GM12878 (cell line): ENCODE measurements at regions not wholly inside any gene's neighbourhood (a gene's known extent, or its start where the extent isn't known, plus 50 kb on each side); places are given as distances from the start of the nearest gene placed in this dataset.

Experiments used
- ATAC-seq: fragments of 200-7000 bp; cut with Tn5 transposase; 3 replicates; pipeline ENCODE4 v1.9.1; 2020; ENCODE audit warnings: mild to moderate bottlenecking, moderate library complexity
- BruUV-seq: library from RNA; stranded (reverse); fragments of 400-500 nt; replicated peaks from 2 replicates; lab custom pipeline; 2021; lab: Mats Ljungman, UMichigan
- CTCF ChIA-PET: fragments of 300-600 bp; sonication (Branson Sonifier 250); formaldehyde crosslinking; extraction: SDS; loops from one replicate; lab custom pipeline; 2021; ENCODE audit warnings: inconsistent platforms; lab: Yijun Ruan, JAX
- POLR2A ChIA-PET: fragments of 350-600 bp; formaldehyde crosslinking; extraction: SDS; loops from one replicate; lab custom pipeline; 2021; ENCODE audit warnings: inconsistent platforms; lab: Charles Lee
- RAD21 ChIA-PET: fragments of 300-600 bp; sonication (Branson Sonifier 250); formaldehyde crosslinking; loops from one replicate; lab custom pipeline; 2023; ENCODE audit warnings: antibody characterized with exemption; ENCODE audit not compliant: unreplicated experiment; lab: Charles Lee
- SMC1A ChIA-PET: fragments of 300-600 bp; sonication (Branson Sonifier 250); formaldehyde crosslinking; loops from one replicate; lab custom pipeline; 2023; ENCODE audit not compliant: unreplicated experiment, uncharacterized antibody; lab: Charles Lee
- DNase-seq: peaks from one replicate; pipeline ENCODE4 v3.0.0-alpha.2; 2011; ENCODE audit warnings: low read depth, low spot score
- FAIRE-seq: peaks from 3 replicates; lab custom pipeline; 2011; peaks lifted over from hg19 to GRCh38; lab: Jason Lieb, UNC
- H2AFZ ChIP-seq: 2 replicates; pipeline ENCODE4 v1.6.0; 2011; ENCODE audit warnings: low read depth, low read length, control low read depth; ENCODE audit not compliant: control insufficient read depth
- H3K27ac ChIP-seq: 2 replicates; pipeline ENCODE4 v1.5.1; 2011; ENCODE audit warnings: control low read depth; ENCODE audit not compliant: control insufficient read depth, insufficient read depth
- H3K27me3 ChIP-seq, 2 experiments: replicated peaks in 1 of 2; 2 replicates each; pipeline versions ENCODE4 v1.6.0 to v1.6.1; 2011; ENCODE audit warnings: low read length in 1 of 2; ENCODE audit not compliant: control insufficient read depth in 2 of 2, insufficient read depth in 2 of 2
- H3K36me3 ChIP-seq, 2 experiments: 2 replicates each; pipeline ENCODE4 v1.5.1; 2011; ENCODE audit warnings: low read length in 1 of 2; ENCODE audit not compliant: control insufficient read depth in 2 of 2, insufficient read depth in 2 of 2
- H3K4me1 ChIP-seq: 2 replicates; pipeline ENCODE4 v1.6.1; 2011; ENCODE audit warnings: mild to moderate bottlenecking, low read length, moderate library complexity, mixed read lengths; ENCODE audit not compliant: control insufficient read depth, insufficient read depth
- H3K4me2 ChIP-seq: 2 replicates; pipeline ENCODE4 v1.6.0; 2011; ENCODE audit warnings: control low read depth; ENCODE audit not compliant: control insufficient read depth, insufficient read depth
- H3K4me3 ChIP-seq: fragments of 200-600 bp; sonication (generic); 2 replicates; pipeline ENCODE4 v1.5.1; 2016
- H3K79me2 ChIP-seq: 2 replicates; pipeline ENCODE4 v1.6.0; 2011; ENCODE audit warnings: low read length; ENCODE audit not compliant: control insufficient read depth, insufficient read depth
- H3K9ac ChIP-seq: 2 replicates; pipeline ENCODE4 v1.8.0; 2011; ENCODE audit warnings: low read length, control low read depth, mixed read lengths; ENCODE audit not compliant: control insufficient read depth, insufficient read depth
- H3K9me3 ChIP-seq: replicated peaks from 3 replicates; pipeline ENCODE4 v1.5.1; 2011; ENCODE audit warnings: mild to moderate bottlenecking, low read length; ENCODE audit not compliant: control insufficient read depth, insufficient read depth
- H4K20me1 ChIP-seq: 2 replicates; pipeline ENCODE4 v1.6.0; 2011; ENCODE audit not compliant: control insufficient read depth, insufficient read depth
- BCL11A ChIP-seq: IDR thresholded peaks from 2 replicates; pipeline ENCODE4 v1.6.1; 2011; ENCODE audit warnings: low read depth, low read length
- BHLHE40 ChIP-seq, 2 experiments: fragments of 450-650 bp in 1 of 2; IDR thresholded peaks; 2 replicates each; pipeline ENCODE4 v1.6.1; 2011 to 2017; ENCODE audit warnings: low read depth in 2 of 2, borderline replicate concordance in 1 of 2, improper control_type of control experiment in 1 of 2, low read length in 1 of 2, mild to moderate bottlenecking in 1 of 2
- CEBPB ChIP-seq, 2 experiments: fragments of 150-350 bp in 1 of 2; IDR thresholded peaks; 2 replicates each; pipeline ENCODE4 v1.6.1; 2012 to 2014; ENCODE audit warnings: low read depth in 2 of 2, low read length in 2 of 2, borderline replicate concordance in 1 of 2, inconsistent platforms in 1 of 2
- EED ChIP-seq: sonication (generic); IDR thresholded peaks from 2 replicates; pipeline ENCODE4 v1.6.1; 2016; ENCODE audit warnings: antibody characterized with exemption, low read depth
- FOXK2 ChIP-seq: fragments of 450-650 bp; IDR thresholded peaks from 2 replicates; pipeline ENCODE4 v1.6.1; 2017; ENCODE audit warnings: mild to moderate bottlenecking, moderate library complexity
- GATAD2B ChIP-seq: fragments of 450-650 bp; conservative IDR thresholded peaks from 2 replicates; pipeline ENCODE4 v1.6.1; 2017; ENCODE audit warnings: low read depth, mild to moderate bottlenecking, moderate library complexity
- IKZF1 ChIP-seq: fragments of 450-650 bp; conservative IDR thresholded peaks from 2 replicates; pipeline ENCODE4 v1.6.1; 2017; ENCODE audit warnings: antibody characterized with exemption, mild to moderate bottlenecking
- KAT2A ChIP-seq: conservative IDR thresholded peaks from 2 replicates; pipeline ENCODE4 v1.6.1; 2011; ENCODE audit warnings: low read depth, low read length; ENCODE audit not compliant: control insufficient read depth
- KLF5 ChIP-seq: fragments of 450-650 bp; IDR thresholded peaks from 2 replicates; pipeline ENCODE4 v1.6.1; 2014; ENCODE audit warnings: mild to moderate bottlenecking; ENCODE audit not compliant: partially characterized antibody
- NR2F1 ChIP-seq: fragments of 450-650 bp; conservative IDR thresholded peaks from 2 replicates; pipeline ENCODE4 v1.6.1; 2017; ENCODE audit warnings: mild to moderate bottlenecking
- SMAD1 ChIP-seq: fragments of 450-650 bp; IDR thresholded peaks from 2 replicates; pipeline ENCODE4 v1.6.1; 2018; ENCODE audit warnings: mild to moderate bottlenecking, low read depth; ENCODE audit not compliant: partially characterized antibody
- SMARCA5 ChIP-seq: fragments of 450-650 bp; IDR thresholded peaks from 2 replicates; pipeline ENCODE4 v1.6.1; 2017; ENCODE audit warnings: mild to moderate bottlenecking
- SPI1 ChIP-seq: IDR thresholded peaks from 2 replicates; pipeline ENCODE4 v1.6.1; 2011; ENCODE audit warnings: low read depth, mild to moderate bottlenecking, low read length, moderate library complexity, borderline replicate concordance; ENCODE audit not compliant: insufficient read depth
- TARDBP ChIP-seq: IDR thresholded peaks from 2 replicates; pipeline ENCODE4 v1.6.1; 2016; ENCODE audit warnings: borderline replicate concordance
- YY1 ChIP-seq: IDR thresholded peaks from 2 replicates; pipeline ENCODE4 v1.6.1; 2011; ENCODE audit warnings: low read depth, mild to moderate bottlenecking, low read length
- WGBS: methylation state at CpG from one replicate; pipeline ENCODE4 v1.1.6; 2016; ENCODE audit warnings: low lambda C conversion rate; ENCODE audit not compliant: insufficient replicate concordance, insufficient coverage; ENCODE audit errors: missing lambda C conversion rate; 5-methylcytosine and 5-hydroxymethylcytosine counted together
- in situ Hi-C: fragments of 300-500 bp; cut with MboI; formaldehyde crosslinking; loops from 9 replicates; pipeline ENCODE4 v1.14.3; 2018; ENCODE audit warnings: mixed read lengths
- intact Hi-C: fragments of 100-400 bp; cut with micrococcal nuclease; formaldehyde crosslinking; loops from one replicate; pipeline ENCODE4 v1.14.2; 2022; ENCODE audit not compliant: unreplicated experiment
- TF ChIP-seq, protein P1 (sequence below): IDR thresholded peaks from 2 replicates; pipeline ENCODE4 v1.6.1; 2011; ENCODE audit warnings: borderline replicate concordance, low read depth, mild to moderate bottlenecking, moderate library complexity, low read length; ENCODE audit not compliant: insufficient read depth, poor library complexity, severe bottlenecking

- no peak for TF ChIP-seq KAT2A
- TF ChIP-seq YY1 = 0 out of 2 replicates have a peak, but pooled peaks have one; percentile 18
- peak; percentile 79 for TF ChIP-seq IKZF1
- TF ChIP-seq GATAD2B = 0 out of 2 replicates have a peak, but pooled peaks have one; percentile 61
- no peak for TF ChIP-seq SMARCA5
- 0 out of 2 replicates have a peak, but pooled peaks have one; percentile 35 for TF ChIP-seq NR2F1
- peak in 1 of 2 experiments; percentile 54; a peak in 2 of 4 replicates for TF ChIP-seq BHLHE40 (IDR thresholded peaks at IDR 0.05; ENCODE audit: borderline replicate concordance in 1 of 2, low read depth in 2 of 2, low read length in 1 of 2)
- TF ChIP-seq EED = peak; percentile 82
- TF ChIP-seq, all 136 proteins: peak for 18
Measured at GRCh38 chr21:41648591-41649031, 118.2 kb downstream of the RIPK4 start (continued).

- H3K4me1 ChIP-seq = no peaks in the 10 kb centered on the region
- H3K9me3 ChIP-seq = no peaks in the 10 kb centered on the region
- no peaks in the 10 kb centered on the region for H4K20me1 ChIP-seq
- SMC1A ChIA-PET = interaction anchor here (0.7 to 2.1 kb wide), 5 partner anchors 10 to 194 kb away, joined by 3 to 7 read pairs (median 4); no protein-coding TSS in a partner anchor
- RAD21 ChIA-PET = interaction anchor here (1.0 to 3.8 kb wide), 4 partner anchors 17 to 120 kb away, joined by 3 to 22 read pairs (median 5); no protein-coding TSS in a partner anchor
- no peak overlapping the region for H3K4me2 ChIP-seq
- no peak overlapping the region for H2AFZ ChIP-seq
- CTCF ChIA-PET = interaction anchor here (0.7 to 1.7 kb wide), 3 partner anchors 10 to 365 kb away, joined by 3 to 5 read pairs (median 3); no protein-coding TSS in a partner anchor
- POLR2A ChIA-PET = no interaction called here
- ATAC-seq (no peak; the same call in 2 of the 3 replicates), FAIRE-seq (no peak), DNase-seq (no peak)
- no TSS peak for BruUV-seq
- no peak for TF ChIP-seq FOXK2
- TF ChIP-seq, protein P1, sequence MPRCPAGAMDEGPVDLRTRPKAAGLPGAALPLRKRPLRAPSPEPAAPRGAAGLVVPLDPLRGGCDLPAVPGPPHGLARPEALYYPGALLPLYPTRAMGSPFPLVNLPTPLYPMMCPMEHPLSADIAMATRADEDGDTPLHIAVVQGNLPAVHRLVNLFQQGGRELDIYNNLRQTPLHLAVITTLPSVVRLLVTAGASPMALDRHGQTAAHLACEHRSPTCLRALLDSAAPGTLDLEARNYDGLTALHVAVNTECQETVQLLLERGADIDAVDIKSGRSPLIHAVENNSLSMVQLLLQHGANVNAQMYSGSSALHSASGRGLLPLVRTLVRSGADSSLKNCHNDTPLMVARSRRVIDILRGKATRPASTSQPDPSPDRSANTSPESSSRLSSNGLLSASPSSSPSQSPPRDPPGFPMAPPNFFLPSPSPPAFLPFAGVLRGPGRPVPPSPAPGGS = no peak
- no peak for TF ChIP-seq KLF5
- no peak for TF ChIP-seq BCL11A
- no peak for TF ChIP-seq SPI1
- no peak for TF ChIP-seq SMAD1
- TF ChIP-seq CEBPB (IDR thresholded peaks at IDR 0.05; ENCODE audit: borderline replicate concordance in 1 of 2, low read depth in 2 of 2, low read length in 2 of 2) = no peak
- TF ChIP-seq TARDBP = no peak
- H3K9ac ChIP-seq = no peak overlapping the region
- no peak overlapping the region for H3K27ac ChIP-seq
- no peaks in the 10 kb centered on the region; a peak in 1 of 4 replicates for H3K27me3 ChIP-seq
- intact Hi-C loops = no loop called here
- H3K79me2 ChIP-seq = no peaks in the 10 kb centered on the region
- 41% methylated on average over 9 of the region's 9 CpGs for WGBS
- in situ Hi-C loops = no loop called here
- no peak overlapping the region for H3K4me3 ChIP-seq
- H3K36me3 ChIP-seq = no peaks in the 10 kb centered on the region
Measured at GRCh38 chr21:41647806-41648561, 118.9 kb downstream of the RIPK4 start.
